Testis (tissue), 2 donors: ENCODE measurements at regions not wholly inside any gene's neighbourhood (a gene's known extent, or its start where the extent isn't known, plus 50 kb on each side); places are given as distances from the start of the nearest gene placed in this dataset.

Experiments used
- CTCF ChIP-seq, 3 experiments: fragments of 450-650 bp in 2 of 3; fragments of 200-600 bp in 1 of 3; sonication (generic) in 1 of 3; IDR thresholded peaks; one replicate each; pipeline ENCODE4 v1.5.1; 2016 to 2019; ENCODE audit warnings: antibody characterized with exemption in 3 of 3, mild to moderate bottlenecking in 2 of 3, moderate library complexity in 1 of 3
- POLR2A ChIP-seq: fragments of 450-650 bp; IDR thresholded peaks from one replicate; pipeline ENCODE4 v1.6.1; 2017; ENCODE audit warnings: antibody characterized with exemption, mild to moderate bottlenecking, moderate library complexity

DNA sequence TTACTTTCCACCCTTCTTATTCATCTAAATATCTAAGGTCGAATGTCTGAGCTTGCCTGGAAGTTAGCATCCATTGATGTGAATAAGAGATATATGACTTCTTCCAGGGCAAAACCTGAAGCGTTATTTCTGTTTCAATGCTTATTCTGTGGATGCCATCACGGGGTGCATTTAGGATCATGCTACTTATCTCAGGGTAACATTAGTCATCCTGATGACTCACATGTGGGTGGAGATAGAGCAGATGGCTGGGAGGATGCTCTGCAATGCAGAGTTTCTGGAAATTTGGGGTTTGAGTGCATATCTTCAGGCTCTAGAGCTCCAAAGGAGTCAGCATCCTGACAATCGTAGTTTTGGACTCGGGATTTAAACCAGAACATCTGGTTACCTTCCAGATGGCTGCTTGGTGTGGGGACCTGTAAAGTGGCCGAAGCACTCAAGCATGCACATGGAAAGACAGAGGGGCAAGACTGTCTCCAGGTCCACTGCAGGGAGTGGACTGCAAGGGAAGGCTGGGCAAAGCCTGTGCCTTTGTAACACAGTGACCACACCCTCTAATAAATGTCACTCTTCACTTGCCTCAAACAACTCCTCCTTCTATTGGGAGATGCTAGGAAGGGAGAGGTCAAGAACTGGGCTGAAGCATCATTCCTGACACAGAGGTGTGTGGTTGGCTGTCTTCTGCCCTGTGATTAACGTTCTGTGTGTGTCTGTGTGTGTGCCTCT, 175.2 kb upstream of the SALL1 start:
- TF ChIP-seq CTCF (IDR thresholded peaks at IDR 0.05), result no peak
- no peak for TF ChIP-seq POLR2A
